PC-9 (cell line): ENCODE measurements at regions not wholly inside any gene's neighbourhood (a gene's known extent, or its start where the extent isn't known, plus 50 kb on each side); places are given as distances from the start of the nearest gene placed in this dataset.

Source experiments
- CTCF ChIP-seq: fragments of 200-600 bp; sonication (generic); conservative IDR thresholded peaks from 2 replicates; pipeline ENCODE4 v1.6.1; 2017; ENCODE audit warnings: mixed run types, antibody characterized with exemption, mild to moderate bottlenecking, moderate library complexity
- EZH2 ChIP-seq: fragments of 200-600 bp; sonication (generic); IDR thresholded peaks from 2 replicates; pipeline ENCODE4 v1.8.0; 2017; ENCODE audit warnings: antibody characterized with exemption, low read depth

- no peak for TF ChIP-seq CTCF
- no peak for TF ChIP-seq EZH2
Measured at GRCh38 chr19:13619203-13619632, 112.9 kb upstream of the CACNA1A start.
